ENCODE measurements at regions not wholly inside any gene's neighbourhood (a gene's known extent, or its start where the extent isn't known, plus 50 kb on each side); places are given as distances from the start of the nearest gene placed in this dataset.
"Not testable (repeated sequence)": the region's sequence is repeated elsewhere in the genome, so short reads cannot be mapped to it uniquely, and the experiment has no call there.

GRCh38 chr13:83085186-83085900 is 796.9 kb downstream of the SLITRK1 start:
- DNase-seq, result no peak

GRCh38 chr13:83077499-83077898 is 804.8 kb downstream of the SLITRK1 start:
- DNase-seq, result no peak

- not testable (repeated sequence) for DNase-seq
Measured at GRCh38 chr13:83073930-83074329, 808.3 kb downstream of the SLITRK1 start.

GRCh38 chr13:83065108-83065507 is 817.2 kb downstream of the SLITRK1 start:
- DNase-seq, result no peak

GRCh38 chr13:83057119-83057518 is 825.2 kb downstream of the SLITRK1 start:
- DNase-seq, result no peak

- DNase-seq, result no peak
Measured at GRCh38 chr13:83056269-83056668, 826.0 kb downstream of the SLITRK1 start.

- DNase-seq, result no peak
Measured at GRCh38 chr13:83048419-83048818, 833.9 kb downstream of the SLITRK1 start.

- no peak for DNase-seq
Measured at GRCh38 chr13:83024955-83025594, 857.2 kb downstream of the SLITRK1 start.

- DNase-seq, result no peak
Measured at GRCh38 chr13:83024232-83024631, 858.0 kb downstream of the SLITRK1 start.

- DNase-seq, result no peak
Measured at GRCh38 chr13:83019986-83020385, 862.3 kb downstream of the SLITRK1 start.

- DNase-seq, result no peak
Measured at GRCh38 chr13:83009987-83010386, 872.3 kb downstream of the SLITRK1 start.

GRCh38 chr13:83008212-83008929 is 873.9 kb downstream of the SLITRK1 start:
- no peak for DNase-seq

GRCh38 chr13:83007226-83007625 is 875.0 kb downstream of the SLITRK1 start:
- no peak for DNase-seq

- DNase-seq, result no peak
Measured at GRCh38 chr13:83003185-83003584, 879.1 kb downstream of the SLITRK1 start.

- no peak for DNase-seq
Measured at GRCh38 chr13:82993417-82993816, 888.9 kb downstream of the SLITRK1 start.

GRCh38 chr13:82976499-82976898 is 905.8 kb downstream of the SLITRK1 start:
- no peak for DNase-seq

GRCh38 chr13:82963226-82964099 is 918.8 kb downstream of the SLITRK1 start:
- DNase-seq, result no peak

GRCh38 chr13:82962397-82962796 is 919.9 kb downstream of the SLITRK1 start:
- no peak for DNase-seq

- DNase-seq, result no peak
Measured at GRCh38 chr13:82961757-82962156, 920.5 kb downstream of the SLITRK1 start.

- not testable (repeated sequence) for DNase-seq
Measured at GRCh38 chr13:82952336-82952735, 929.9 kb downstream of the SLITRK1 start.

- DNase-seq, result no peak
Measured at GRCh38 chr13:82947683-82948082, 934.6 kb downstream of the SLITRK1 start.

GRCh38 chr13:82947191-82947621 is 935.1 kb downstream of the SLITRK1 start:
- DNase-seq, result no peak

- DNase-seq, result no peak
Measured at GRCh38 chr13:82938644-82939043, 943.6 kb downstream of the SLITRK1 start.

Data from NCI-H1092 treated with DMSO at 0.1 percent for 48 hours (cell line).